ENCODE measurements at regions not wholly inside any gene's neighbourhood (a gene's known extent, or its start where the extent isn't known, plus 50 kb on each side); places are given as distances from the start of the nearest gene placed in this dataset.
"Not testable (repeated sequence)": the region's sequence is repeated elsewhere in the genome, so short reads cannot be mapped to it uniquely, and the experiment has no call there.

DNA sequence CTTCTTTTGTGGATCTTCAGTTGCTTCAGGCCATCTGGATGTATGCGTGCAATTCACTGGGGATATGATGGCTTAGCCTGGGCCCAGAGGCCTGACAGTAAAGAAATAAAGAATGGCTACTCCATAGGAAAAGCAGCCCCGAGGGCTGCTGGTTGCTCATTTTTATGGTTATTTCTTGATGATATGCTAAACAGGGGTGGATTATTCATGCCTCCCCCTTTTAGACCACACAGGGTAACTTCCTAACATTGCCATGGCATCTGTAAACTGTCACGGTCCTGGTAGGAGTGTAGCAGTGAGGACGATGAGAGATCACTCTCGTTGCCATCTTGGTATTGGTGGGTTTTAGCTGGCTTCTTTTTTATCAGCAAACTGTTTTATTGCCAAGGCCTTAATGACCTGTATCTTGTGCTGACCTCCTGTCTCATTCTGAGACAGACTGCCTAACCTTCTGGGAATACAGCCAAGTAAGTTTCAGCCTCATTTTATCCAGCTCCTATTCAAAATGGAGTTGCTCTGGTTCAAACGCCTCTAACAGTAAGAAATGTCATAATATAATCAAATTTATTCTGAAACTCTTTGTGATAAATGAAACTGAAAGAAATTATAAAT, 60.5 kb downstream of the DSEL start:
- no peak for DNase-seq

DNA sequence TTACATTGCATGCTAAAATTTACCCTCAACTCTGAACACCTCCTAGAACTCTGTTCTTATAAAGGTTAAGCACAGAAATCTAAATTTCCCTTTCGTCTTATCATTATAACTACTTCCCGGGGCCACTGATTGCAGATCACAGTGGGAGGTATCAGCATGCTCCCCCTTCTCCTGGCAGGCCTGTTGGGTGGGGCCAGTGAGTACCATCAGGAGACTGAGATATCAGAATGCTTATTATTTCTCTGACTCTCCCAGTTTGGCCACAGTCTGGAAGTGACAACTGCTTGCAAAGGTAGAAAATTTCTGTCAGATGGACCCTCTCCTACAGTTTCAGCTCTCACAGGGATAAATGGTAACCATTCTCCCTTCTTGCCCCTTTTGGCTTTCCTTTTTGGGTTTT, 62.6 kb downstream of the DSEL start:
- no peak for DNase-seq

DNA sequence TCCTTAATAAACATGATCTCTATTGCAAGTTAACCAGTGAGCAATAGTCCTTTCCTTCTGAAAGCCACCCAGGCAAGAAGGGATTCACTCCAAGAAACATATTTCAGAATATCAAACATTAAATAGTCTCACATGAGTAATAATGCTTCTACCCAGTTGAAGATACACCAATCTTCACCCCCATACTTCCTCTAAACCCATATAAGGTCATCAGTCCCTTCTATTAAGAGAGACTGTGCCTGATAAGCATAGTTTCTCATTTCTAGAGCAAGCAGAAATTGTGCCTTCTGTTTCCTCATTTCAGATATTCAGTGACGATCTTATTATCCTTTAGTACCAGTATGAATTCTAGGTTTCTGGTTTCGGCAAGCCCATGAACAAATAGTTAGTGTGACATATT, 64.6 kb downstream of the DSEL start:
- no peak for DNase-seq

GRCh38 chr18:67451101-67451500, 65.4 kb downstream of the DSEL start:
- DNase-seq = not testable (repeated sequence)

GRCh38 chr18:67433971-67434370, 82.5 kb downstream of the DSEL start:
- no peak for DNase-seq

GRCh38 chr18:67432806-67433205, 83.7 kb downstream of the DSEL start:
- DNase-seq = peak; percentile 78

DNA sequence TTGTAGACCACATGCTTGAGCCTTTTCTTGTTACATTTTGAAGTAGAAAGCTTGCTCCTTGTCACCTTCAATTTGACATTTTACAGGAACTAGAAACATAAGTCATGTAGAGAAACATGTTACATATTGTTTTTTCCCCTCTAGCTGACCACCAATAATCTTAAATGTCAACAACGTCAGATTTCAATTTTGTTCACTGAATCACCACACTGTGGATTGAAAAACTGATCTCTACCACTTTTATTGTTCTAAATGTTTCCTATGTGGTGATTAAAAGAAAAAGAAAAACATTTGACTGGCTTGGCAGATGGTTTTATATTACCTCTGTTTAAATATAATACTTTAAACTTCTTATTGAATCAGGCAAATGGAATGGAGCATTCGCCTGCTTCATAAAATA, 87.7 kb downstream of the DSEL start:
- DNase-seq = peak; percentile 70

GRCh38 chr18:67428158-67428557, 88.4 kb downstream of the DSEL start:
- DNase-seq = peak; percentile 51

- DNase-seq = no peak
These were observed 90.0 kb downstream of the DSEL start for GRCh38 chr18:67426486-67426885.

- peak; percentile 83 for DNase-seq
These were observed 90.8 kb downstream of the DSEL start for GRCh38 chr18:67425672-67426071.

DNA sequence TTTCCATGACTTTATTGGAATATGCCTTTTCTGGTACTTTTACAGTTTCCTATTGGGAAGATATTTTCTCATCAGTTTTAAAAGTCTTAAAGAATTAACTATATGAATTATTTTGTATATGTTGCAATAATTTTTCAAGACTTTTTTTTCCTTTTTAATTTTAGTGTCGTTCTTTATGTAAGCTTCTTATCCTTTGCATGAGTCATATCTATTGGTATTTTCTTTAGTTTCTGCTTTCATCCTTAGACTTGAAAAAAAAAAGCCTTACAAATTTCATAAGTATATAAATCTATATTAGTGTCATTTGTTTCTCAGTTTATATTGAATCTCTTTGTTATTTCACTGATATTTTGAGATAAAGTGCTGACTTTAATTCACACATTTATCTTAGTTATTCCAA, 94.9 kb downstream of the DSEL start:
- DNase-seq = no peak

GRCh38 chr18:67417864-67418523, 98.5 kb downstream of the DSEL start:
- peak; percentile 40 for DNase-seq

- DNase-seq = no peak
These were observed 105.4 kb downstream of the DSEL start for GRCh38 chr18:67411116-67411515.

DNA sequence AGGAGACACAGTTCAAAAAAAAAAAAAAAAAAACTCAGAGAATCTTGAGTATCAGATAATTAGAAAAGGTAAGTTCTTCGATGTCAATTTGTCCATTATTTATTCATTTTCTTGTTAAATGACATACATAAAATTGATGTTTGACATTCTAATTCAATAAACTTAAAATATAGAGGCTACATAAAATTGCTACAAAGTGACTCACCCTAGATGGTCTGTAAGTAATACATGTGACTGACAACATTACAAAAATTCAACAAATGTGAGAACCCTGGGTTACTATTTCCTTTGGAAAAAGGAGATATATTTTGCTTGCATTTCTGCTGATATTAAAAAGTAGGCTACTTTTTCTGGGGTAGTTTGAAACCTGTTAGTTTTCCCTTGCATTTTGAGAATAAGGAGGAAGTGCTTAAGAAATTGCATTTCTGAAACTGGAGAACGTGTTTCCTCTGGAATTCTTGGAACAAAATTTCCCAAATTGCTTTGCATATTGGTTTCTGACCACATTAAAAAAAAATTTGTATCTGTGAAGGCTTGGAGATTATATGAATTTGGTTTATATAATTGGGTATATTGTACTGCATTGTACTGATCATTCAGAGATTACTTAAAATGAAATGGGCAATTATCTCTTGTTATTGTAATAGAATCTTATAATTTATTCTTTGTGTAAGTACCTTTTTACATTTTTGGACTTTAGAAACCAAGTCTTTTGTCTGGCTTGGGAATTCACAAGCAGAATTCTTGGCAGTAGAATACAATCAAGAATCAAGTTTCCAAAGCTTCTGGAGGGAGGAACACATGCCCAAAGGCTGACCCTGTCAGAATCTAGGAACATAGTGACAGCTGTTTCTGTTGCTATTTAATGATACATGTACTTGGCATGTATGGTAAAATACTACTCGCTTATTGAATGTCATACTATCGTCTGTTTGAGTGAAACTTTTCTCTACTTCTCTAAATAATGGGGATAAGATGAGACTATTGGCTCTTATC, 106.1 kb downstream of the DSEL start:
- DNase-seq = peak; percentile 42

DNA sequence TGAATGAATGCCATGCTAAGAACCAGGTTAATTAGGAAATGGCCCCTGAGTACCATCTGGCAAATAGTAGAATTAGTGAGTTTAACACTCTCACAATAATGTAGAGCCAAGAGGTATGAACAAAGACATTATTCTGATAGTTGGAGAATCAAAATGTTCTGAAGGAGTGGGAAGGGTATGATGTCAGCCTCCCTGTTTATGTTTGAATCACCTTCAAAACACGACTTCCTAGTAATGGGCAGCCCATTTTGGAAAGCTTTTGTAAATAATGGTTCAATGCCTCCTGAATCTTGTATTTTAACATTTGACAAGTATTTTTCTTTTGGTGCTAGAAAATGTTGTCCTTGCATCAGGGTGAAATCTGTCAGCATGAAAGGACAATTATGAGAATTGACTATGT, 108.3 kb downstream of the DSEL start:
- no peak for DNase-seq

DNA sequence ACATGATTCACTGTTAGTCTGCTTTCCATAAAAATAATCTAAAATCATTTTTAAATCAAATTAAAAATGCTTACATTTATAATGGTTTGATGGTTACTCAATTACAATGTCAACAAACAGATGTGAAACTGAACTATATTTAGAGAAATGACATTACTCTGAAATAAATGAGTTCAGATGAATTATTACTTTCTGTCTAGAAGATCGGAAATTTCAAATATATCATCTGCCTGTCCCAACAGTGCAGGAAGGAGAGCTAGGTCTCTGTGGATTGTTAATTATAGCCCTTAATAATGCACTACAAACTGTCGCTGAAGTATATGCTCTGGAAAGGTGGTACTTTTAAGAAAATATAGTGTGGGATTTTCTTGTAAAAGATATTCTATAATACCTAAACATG, 109.8 kb downstream of the DSEL start:
- DNase-seq = no peak

- peak; percentile 58 for DNase-seq
These were observed 114.0 kb downstream of the DSEL start for GRCh38 chr18:67402543-67402942.

DNA sequence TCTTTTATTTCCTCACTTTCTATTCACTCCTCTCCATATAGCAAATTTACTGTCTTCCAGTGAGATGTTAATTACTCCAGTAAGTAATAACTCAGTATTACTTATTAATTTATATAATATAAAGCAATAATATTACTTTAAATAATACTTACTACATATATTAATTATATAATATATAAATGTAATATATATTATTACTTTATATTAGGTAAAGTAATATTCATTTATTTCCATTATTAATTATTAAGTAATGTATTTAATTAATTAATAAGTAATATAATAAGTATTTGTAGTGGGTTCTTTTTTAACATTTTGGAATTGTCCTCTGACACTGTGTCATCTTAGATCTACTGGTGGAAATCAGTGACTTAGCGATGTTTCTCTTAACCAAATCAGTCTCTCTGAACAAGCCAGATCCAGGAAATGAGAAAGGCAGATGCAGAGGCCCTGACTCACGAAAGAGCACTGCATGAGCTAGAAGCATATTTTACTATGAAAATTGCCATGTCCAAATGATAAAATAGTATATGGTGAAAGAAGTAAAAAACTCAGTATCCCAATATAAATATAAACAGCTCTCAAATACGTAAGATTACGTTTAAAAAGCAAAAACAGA, 115.9 kb downstream of the DSEL start:
- DNase-seq = peak; percentile 29

GRCh38 chr18:67386032-67386431, 130.5 kb downstream of the DSEL start:
- no peak for DNase-seq

DNA sequence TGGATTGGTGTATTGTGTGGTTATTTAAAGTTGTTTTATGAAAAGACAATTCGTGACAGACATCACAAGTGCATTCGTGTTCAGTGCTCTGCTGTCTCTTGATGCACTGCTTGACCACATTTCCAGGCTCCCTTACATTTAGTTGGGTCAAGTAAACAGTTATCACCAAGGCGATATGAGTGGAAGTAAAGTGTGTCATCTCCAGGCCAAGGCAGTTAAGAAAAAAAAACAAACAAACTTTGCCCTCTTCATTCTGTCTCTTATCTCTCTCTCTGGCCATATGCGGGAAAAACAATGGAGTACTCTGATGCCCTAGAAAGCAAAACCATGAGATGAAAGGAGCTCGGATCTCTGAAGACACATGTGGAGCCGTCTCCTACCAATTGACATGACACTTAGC, 131.1 kb downstream of the DSEL start:
- no peak for DNase-seq

DNA sequence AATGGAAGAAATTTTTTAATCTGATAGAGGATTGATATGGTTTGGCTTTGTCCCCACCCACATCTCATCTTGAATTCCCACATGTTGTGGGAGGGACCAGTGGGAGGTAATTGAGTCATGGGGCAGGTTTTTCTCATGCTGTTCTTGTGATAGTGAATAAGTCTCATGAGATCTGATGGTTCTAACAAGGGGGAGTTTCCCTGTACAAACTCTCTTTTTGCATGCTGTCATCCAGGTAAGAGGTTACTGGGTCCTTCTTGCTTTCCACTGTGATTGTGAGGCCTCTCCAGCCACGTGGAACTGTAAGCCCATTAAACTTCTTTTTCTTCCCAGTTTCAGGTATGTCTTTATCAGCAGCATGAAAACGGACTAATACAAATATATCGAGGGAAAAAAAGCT, 132.5 kb downstream of the DSEL start:
- not testable (repeated sequence) for DNase-seq

- DNase-seq = no peak
These were observed 134.8 kb downstream of the DSEL start for GRCh38 chr18:67381608-67382150.

- DNase-seq = no peak
These were observed 135.7 kb downstream of the DSEL start for GRCh38 chr18:67380867-67381266.
